Epidermal melanocyte (primary cell): ENCODE measurements at regions not wholly inside any gene's neighbourhood (a gene's known extent, or its start where the extent isn't known, plus 50 kb on each side); places are given as distances from the start of the nearest gene placed in this dataset.

Experiments used
- DNase-seq: peaks from one replicate; pipeline ENCODE4 v3.0.0; 2011; ENCODE audit warnings: low spot score; ENCODE audit not compliant: insufficient read length

DNA sequence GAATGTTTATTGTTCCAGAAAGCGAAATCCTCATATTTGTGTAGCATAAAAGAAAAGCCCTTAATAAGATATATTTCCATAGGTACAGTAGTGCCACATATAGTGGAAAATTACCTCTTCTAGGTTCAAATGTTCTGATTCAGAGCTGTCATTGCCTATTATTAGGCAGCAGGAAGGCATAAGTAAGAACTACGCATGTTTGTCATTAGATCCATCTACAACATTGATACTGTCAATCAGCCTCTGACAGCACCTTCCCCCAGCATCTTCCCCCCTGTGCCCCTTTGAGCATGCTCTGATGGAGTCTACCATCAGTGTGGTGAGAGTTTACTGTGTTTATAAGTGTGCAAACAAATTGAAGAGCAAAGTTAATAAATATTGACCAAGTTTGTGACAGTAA lies 816.1 kb downstream of the TLE4 start:
- no peak for DNase-seq

DNA sequence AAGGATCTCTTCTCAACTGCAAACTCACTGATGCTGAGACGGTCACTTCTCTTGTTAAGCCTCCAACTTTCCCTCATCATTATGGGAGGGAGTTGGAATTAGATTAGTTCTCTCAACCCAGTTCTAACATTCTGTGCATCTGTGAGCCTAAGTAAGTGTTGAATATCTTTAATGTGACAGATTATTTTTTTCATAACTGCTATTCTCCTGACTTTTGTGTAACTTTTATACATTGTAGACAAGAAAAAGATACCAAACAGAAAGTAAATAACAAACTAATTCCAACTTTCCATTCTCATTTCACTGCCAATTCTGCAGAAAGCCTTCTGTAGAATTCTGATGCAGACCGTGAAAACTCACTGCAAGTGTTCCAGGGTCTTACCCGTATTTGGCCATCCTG lies 813.5 kb downstream of the TLE4 start:
- no peak for DNase-seq

DNA sequence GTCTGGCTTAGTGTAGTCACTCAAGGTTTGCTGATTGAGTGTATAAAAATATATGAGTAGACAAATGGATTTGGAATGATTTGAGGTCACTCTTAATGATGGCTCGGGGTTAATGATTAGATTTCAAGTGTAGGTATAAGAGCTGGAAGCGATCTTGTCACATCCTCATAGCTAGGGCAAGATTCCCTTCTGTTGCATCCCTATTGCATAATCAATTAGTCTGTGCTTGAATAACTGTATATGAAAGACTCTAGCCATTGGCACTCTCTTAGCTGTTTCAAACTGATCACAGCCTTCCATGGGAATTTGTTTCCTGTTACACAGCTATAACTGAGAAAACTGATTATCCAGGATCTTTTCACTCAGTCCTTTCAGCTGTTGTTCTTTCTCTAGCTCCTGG lies 811.6 kb downstream of the TLE4 start:
- no peak for DNase-seq

DNA sequence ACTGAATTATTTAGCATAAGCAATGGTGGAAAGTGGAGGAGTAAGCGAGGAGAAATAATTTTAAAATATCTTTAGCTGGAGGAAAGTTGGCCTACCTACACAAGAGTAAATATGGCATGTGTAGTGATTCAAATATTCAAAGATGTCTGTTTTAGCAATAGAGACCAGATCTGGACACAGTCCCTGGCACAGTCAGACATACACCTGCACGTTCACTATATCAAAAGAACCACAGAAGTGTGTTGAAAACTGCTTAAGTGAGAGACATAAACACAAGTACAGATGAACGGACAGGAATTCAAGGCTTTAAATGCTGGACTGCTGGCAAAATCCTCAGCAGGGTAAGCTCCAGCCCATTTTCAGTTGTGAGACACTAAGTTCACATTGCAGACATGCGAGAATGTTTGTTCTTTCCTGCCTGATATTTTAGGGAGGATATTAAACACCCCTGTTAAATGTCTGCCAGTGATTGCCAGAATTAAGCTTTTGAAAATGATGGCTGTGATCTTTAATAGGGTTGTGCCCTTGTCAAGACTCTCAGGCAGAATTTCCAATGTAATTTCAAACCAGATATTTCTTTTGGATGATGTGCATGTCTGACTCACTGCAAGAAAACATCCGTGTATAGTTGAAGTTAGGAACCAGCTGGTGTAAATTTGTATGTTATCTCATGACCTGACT lies 810.6 kb downstream of the TLE4 start:
- DNase-seq, result no peak

DNA sequence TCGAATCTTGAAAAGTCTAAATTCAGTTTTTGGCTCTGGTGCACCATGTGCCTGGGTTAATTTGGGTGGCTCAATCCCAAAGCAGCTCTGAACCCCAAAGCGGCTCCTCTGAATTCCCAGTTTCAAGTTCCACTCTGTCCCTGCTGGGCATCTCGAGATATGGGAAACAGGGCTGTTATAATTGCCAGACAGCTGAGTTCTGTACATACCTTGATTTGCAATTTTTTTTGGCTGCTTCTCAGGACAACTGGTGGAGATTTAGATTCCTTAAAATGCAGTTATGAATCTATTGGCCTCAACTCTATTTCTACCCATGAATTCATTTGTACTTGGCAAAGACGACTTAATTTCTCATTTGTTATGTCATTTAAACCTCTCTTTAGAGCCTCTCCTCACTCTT lies 808.5 kb downstream of the TLE4 start:
- no peak for DNase-seq

DNA sequence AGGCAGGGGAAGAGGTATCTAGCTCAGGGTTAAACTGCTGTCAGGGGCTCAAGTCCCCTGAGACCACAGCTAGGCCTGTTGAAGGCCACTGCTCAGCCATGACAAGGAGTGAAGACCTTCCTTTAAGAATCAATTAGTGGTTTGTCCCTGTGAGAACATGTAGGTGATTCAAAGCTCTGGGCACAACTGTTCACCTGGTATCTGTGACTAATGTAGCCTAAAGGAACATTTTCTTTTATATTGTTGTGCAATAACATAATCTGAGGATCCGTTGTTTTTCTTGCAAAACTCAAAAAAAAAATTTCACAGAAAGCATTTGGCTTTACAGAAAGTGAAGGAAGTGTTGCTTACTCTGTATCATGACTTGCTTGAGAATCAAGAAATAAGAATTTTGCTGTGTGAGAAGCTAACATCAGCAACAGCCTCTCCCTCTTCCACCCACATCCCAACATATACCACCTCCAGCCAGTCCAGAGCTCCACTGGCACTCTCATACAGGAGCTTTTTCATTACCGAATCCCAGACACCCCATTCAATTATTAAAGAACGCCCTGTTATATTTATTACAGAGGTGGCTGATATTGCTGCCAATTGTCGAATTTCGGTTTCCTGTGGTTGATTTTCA lies 807.0 kb downstream of the TLE4 start:
- no peak for DNase-seq

DNA sequence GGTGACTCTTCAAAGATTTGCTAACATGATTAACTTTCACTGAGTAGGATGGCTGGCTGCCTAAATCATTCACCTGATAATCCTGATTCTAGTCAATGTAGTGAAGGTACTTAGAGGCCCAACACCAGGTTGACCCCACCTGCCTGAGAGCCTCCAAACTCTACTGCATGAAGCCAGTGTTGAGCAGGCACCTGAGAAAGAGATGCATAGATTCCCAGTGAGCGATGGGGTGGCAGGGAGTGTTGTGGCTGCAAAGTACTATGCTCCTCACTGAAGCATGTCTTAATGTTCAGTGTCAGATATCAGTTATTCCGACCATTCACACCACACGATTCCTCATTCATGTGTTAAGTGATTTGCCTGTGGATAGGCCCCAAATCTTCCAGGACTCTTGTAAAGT lies 804.4 kb downstream of the TLE4 start:
- no peak for DNase-seq

DNA sequence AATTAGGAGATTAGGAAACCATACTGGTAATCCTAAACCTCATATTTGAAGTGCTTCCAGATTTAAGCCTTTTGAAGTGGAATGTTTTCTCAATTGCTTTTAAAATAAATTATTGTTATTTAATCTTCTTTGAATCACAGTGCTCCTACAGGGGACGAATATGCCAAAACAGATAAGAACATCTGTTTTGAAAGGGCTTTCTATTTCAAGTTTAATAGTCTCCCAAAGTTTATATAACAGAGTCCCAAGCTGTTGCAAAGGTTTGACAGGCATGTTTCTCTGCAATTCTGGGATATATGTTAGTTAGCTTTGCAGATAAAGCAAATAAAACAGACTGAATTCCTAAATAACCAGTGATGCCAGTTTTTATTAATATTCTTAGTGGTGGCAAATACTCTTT lies 803.7 kb downstream of the TLE4 start:
- no peak for DNase-seq

DNA sequence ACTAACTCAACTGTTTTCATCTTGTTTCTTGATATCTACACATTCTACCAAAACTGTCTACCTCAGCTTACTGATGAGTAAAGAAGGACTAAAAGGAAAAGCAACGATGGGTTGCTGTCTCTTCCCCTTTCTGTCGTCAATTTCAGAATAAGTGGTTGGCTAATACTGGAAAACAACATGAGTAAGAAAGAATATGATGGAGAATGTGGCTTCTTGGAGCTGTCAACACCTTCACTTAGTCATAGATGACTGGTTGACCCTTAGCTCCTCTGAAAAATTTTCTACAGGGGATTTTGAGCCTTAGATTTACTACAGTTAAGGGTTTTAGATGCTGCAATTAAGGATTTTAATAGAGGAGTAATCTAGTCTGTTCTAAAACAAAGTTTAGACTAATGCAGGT lies 797.9 kb downstream of the TLE4 start:
- DNase-seq, result no peak

DNA sequence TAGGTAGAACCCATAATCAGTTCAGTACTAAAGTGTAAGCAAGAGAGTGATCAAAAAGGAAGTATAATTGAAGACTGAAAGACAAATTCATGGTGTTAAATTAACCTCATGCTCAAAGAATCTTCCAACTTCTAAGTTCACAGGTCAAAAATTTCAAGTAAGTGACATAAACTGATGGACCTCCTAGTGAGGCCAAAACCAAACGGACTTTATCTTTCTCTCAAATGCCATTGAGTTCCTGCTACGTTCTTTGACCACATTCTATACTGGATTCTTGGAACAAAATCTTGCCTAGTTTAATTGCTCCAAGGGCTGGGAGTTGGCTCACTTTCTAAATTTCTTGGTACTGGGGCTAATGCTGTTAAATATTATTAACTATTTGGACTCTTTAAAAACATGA lies 794.9 kb downstream of the TLE4 start:
- no peak for DNase-seq

DNA sequence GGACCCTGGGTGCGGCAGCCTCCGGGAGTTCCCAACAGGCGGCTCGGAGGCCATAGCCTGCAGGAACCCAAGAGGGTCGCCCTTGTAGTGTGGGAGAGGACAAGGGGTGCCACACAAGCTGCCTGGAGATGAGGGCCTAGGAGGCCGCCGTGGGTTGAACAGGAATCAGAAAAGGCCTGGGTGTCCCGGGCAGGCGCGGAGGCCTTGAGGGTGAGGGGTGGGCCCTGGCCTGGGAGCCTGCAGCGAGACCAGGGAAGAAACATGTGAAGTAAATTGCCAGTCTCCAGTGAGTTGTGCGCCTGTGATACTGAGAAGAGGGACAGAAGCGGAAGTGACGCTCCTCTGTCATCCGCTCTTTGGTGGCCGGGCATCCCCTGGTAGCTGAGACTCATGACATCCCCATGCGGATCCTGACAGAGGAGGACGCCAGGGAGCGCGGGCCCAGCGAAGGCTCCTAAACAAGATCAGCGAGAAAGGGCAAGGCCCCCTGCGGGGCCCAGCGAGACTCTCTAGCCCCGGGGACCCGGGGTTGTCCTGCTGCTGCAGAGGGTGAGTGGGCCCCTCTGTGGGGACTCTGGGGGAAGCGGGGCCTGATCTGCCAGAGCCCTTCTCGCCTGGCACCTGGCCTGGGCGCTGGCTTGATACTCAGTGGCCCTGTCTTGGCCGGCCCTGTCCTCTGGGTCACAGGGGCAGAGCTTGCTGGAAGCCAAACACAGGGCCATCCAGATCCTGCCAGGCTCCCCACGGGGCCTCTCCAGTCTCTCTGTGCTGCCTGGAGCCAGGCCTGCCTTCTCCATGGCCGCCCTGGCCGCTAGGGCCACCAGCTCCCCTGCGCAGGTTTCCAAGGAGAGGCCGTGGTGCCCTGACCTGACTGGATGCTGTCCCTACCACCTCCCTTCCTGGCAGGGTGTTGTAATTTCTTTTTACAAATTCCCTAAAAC lies 788.4 kb downstream of the TLE4 start:
- no peak for DNase-seq

DNA sequence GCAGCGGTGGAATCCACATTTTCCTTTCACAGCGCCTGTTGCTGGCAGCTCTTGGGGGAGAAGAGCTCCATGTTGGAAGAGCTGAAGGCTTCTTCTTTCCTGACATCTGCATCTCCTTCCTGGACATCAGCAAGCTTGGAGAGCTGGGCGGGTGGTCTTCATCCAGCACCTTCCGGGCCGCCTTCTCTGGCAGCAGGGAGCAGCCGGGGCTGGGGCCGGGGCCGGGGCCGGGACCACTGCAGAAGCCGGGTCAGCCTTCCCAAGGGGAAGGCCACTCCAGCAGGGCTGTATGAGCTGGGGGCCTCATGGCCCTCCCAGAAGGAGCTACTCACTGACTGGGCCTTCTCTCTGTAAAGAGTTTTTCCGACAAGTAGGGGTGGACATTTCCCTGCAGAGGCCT lies 787.5 kb downstream of the TLE4 start:
- no peak for DNase-seq

DNA sequence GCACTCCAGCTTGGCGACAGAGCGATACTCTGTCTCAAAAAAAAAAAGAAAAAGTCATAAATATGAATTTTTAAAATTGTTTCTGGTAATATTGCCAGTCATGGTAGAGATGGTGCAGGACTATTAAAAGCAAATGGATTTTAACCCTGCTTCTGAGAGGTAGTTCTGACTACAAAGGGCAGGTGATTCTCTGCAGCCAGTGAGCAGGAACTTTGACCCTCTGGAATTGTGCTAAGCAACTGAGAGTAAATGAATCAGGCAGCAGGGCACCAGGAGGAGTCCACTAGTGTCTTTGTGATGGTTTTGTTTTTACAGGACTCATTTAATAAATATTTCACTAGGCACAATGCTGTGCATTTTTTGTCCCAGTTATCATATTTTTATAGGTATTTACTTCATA lies 781.2 kb downstream of the TLE4 start:
- DNase-seq, result no peak

DNA sequence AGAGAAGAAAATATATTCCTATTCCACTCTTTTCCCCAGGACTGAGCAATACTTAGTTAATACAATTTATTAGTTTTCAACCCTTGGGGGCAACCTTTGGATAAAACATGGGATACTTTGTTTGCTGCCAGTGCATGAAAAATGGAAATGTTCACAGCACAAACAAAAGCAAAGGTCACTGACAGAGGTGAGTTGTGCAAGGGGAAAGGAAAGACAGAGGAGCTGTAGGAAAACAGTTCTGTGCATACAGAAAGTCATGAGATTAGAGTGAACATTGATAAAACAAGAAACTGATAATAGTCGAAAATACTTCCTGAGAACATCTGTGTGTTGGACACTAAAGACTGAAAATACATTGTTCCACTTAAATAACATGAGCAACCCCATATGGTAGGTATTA lies 779.8 kb downstream of the TLE4 start:
- no peak for DNase-seq

DNA sequence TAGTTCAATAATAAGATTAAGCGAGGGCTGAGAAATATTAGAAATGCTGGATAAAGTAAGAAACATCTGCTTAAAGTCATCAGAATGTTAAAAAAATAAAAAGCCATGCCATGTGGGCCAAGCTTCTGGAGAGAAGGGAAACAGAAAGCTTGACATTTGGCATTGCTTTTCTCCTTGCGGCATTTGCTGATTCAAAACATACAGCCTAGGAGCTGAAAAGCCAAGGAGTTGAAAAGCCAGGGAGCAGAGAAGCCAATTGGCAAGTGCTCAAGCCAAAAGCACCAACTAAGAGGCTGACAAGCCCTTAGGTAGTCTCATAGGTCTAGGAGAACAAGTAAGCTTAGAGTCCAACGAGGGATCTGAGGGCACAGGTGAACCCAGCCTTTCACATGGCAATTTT lies 754.3 kb downstream of the TLE4 start:
- no peak for DNase-seq

DNA sequence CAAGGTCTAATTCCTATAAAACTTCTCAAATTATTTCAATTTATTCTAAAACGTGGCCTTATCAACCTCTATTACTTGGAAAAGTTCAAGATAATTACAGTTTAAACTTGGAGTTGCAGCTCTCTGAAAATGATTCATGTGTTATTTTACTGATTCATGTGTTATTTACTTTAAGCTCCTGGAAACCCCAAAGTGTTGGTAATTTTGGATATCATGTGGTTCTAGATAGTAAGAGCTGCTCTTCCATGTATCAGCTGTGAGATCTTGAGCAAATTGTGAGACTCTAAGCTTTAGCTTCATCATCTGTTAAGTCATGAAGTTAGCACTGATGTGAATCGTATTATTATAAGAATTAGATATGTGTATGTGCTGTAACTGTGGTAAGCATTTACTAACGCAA lies 749.2 kb downstream of the TLE4 start:
- no peak for DNase-seq

DNA sequence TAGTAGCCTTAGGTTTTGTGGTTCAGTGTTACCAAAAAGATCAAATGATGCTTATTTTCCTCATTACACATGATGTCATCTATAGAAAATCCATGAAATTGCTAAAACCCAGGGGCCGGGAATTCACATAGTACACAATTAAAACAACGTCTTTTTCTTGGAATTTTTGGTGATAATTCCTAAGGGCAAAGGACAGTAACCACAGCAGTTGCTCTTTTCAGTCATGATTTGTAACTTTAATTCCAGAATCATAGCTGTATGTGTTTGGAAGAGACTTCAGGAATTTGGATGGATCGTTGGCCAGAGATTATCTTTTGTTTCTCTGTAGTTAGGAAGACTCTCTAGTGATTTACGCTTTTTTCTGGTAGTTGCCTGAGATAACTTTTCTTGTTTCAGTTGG lies 748.7 kb downstream of the TLE4 start:
- DNase-seq, result no peak

DNA sequence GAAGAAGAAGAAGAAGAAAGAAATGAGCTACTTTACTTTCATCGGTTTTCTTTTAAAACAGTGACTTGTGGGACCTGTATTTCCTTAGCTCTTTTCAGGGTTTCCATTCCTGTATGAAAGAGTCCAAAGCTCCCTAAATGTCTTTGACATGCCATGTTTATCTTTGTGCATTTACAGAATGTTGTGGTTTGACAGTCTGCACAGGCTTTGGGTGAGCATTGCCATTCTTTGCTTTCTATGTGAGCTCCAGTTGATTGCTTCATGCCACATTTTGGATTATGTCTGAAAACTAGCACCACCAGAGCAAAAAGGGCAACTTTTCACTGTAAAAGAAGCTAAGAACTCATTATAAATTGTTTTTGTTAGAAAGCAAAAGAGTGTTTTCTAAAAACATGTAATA lies 733.4 kb downstream of the TLE4 start:
- DNase-seq, result no peak

DNA sequence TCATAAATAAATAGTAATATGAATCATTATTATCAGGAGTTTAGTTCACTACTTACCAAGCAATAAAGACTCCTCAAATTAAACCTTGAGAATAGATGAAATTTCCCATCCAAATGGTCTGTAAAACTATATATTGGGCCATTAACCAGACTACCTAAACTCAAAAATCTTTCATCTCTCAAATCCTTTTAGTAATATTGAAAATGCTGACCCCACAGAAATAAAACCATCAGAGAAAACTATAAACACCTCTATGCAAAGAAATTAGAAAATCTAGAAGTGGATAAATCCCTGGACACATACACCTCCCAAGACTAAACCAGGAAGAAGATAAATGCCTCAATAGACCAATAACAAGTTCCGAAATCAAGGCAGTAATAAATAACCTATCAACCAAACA lies 723.2 kb downstream of the TLE4 start:
- DNase-seq, result no peak

DNA sequence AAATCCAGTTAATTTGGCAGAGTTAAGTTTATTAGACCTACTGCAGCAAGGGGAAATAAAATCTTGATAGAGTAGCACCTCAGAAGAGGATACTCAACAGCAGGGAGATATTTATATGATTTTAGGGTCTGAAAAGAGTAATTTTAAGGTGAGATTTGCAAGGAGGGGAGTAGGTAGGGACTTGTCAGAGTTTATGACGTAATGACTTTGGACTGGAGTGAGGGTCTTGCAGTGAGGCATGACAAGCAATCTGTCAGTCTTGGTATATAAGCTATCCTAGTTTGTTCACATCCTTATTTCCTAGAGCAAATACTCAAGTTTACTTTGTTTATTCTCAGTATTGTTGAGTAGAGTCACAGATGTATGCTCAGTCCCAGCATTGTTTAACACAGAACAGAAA lies 722.6 kb downstream of the TLE4 start:
- DNase-seq, result no peak

DNA sequence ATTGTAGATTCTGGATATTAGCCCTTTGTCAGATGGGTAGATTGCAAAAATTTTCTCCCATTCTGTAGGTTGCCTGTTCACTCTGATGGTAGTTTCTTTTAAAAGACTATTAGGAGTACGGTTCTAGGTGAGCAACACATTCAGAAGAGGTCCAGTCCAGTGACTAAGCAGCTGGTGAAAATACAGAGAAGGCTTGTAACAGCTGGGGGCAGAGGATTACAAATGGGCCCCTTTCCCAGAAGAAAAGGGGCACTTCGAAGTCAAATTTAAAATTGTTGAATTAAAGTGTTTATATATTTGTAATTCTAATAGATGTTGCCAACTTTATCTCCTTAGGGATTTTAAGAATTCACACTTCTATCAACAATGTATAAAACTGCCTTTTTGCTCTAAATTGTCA lies 720.5 kb downstream of the TLE4 start:
- DNase-seq, result no peak

DNA sequence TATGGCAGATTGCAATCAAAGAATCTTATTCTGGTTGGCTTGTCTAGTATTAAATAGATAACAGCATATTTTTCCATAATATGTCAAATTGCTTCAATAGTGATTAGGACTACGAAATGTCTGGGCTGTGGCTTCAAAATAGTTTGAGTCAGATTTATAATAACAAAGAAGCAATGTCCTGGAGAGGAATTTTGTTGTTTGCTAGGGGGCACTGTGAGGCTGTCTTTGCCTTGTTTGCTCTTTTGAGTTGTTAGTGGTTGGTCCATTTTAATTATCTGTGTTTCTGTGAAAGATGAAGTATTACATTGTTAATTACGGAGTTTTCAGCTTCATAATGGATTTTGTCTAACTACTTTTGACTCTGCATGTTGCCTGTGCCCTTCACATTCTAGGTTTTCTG lies 713.6 kb downstream of the TLE4 start:
- no peak for DNase-seq

DNA sequence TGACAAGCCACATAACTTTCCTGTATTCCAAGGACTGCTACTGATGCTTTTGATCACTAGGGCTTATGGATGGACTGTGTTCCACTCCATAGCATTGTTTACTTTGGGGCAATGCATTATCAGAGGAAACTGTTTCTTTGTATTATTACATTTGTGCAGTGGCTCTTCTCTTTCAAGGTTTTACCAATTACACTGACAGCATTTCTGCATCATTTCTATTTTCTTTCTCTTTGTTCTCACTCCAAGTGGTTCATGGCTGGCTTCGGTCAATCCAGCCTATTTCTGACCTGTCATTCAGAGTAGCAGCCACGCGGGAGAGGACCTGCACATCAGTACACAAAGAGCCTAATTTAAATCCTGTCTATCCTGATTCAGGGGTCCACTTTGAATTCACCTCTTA lies 711.0 kb downstream of the TLE4 start:
- DNase-seq, result no peak
